Right lobe of liver (tissue), 6 donors: ENCODE measurements at regions not wholly inside any gene's neighbourhood (a gene's known extent, or its start where the extent isn't known, plus 50 kb on each side); places are given as distances from the start of the nearest gene placed in this dataset.

Experiments used
- ATAC-seq, 4 donors: fragments of 200-7000 bp; cut with Tn5 transposase; one replicate each; pipeline ENCODE4 v1.9.1; 2020; ENCODE audit warnings: mild to moderate bottlenecking in 4 of 4, moderate library complexity in 4 of 4
- DNase-seq, 3 donors: peaks; one replicate each; pipeline ENCODE4 v3.0.0-alpha.2; 2020
- H3K27ac ChIP-seq, 3 donors: fragments of 200-600 bp; one replicate each; pipeline ENCODE4 v1.8.0; 2022
- H3K27me3 ChIP-seq, 2 donors: fragments of 200-600 bp; one replicate each; pipeline ENCODE4 v1.8.0; 2022
- H3K36me3 ChIP-seq, 4 donors: fragments of 200-600 bp; sonication (generic) in 1 of 4; one replicate each; pipeline versions ENCODE4 v1.5.1 to v1.8.0; 2017 to 2022; ENCODE audit warnings: control low read depth in 1 of 4
- H3K4me1 ChIP-seq, 4 donors: fragments of 200-600 bp; sonication (generic) in 1 of 4; one replicate each; pipeline versions ENCODE4 v1.5.1 to v1.8.0; 2017 to 2022; ENCODE audit warnings: control low read depth in 1 of 4
- H3K4me3 ChIP-seq, 3 donors: fragments of 200-600 bp; one replicate each; pipeline ENCODE4 v1.8.0; 2022
- H3K9me3 ChIP-seq, 4 donors: fragments of 200-600 bp; sonication (generic) in 1 of 4; one replicate each; pipeline versions ENCODE4 v1.5.1 to v1.8.0; 2017 to 2022; ENCODE audit warnings: control low read depth in 1 of 4
- POLR2A ChIP-seq: fragments of 450-650 bp; IDR thresholded peaks from one replicate; pipeline ENCODE4 v1.6.1; 2017; ENCODE audit warnings: antibody characterized with exemption, mild to moderate bottlenecking
- WGBS: methylation state at CpG from one replicate; pipeline ENCODE4 v1.1.6; 2018; ENCODE audit warnings: low coverage, low lambda C conversion rate; ENCODE audit not compliant: insufficient coverage; ENCODE audit errors: missing lambda C conversion rate; 5-methylcytosine and 5-hydroxymethylcytosine counted together
- intact Hi-C, 2 donors: fragments of 100-400 bp; cut with DNase I; formaldehyde crosslinking; loops; one replicate each; pipeline versions ENCODE4 v1.11.2 to v1.14.1; 2022
- TF ChIP-seq, protein P1 (sequence below), 4 donors: fragments of 200-600 bp in 3 of 4; fragments of 450-650 bp in 1 of 4; IDR thresholded peaks; one replicate each; pipeline versions ENCODE4 v1.5.1 to v1.8.0; 2016 to 2022; ENCODE audit warnings: antibody characterized with exemption in 4 of 4, mild to moderate bottlenecking in 2 of 4
- donor health status: DM: no; HTN: yes; CAD: no.
- donor health status: DM: no; HTN: no; CAD: no.
- donor health status: DM: no; HTN: no; CAD: no.
- donor health status: DM: no; HTN: yes; CAD: no.
- donor health status: DM: no; HTN: yes; CAD: no.

DNA sequence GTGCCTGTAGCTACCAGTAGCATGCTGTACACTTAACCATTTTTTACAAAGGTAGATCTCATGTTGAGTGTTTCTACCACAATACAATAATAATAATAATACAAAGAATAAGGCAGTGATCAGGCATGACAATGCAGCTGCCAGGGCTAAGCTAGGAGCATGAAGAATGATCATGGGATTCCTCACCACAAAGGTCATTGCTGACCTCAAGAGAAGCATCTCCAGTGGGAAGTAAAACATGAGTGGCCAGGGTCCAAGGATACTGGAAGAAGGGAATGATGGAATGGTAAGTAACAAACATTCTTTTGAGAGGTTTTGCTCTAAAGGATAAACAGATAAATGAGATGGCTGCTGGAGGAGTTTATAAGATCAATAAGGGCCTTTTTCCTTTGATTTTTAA, 591.1 kb downstream of the TNS3 start:
- intact Hi-C loops: no loop called here

DNA sequence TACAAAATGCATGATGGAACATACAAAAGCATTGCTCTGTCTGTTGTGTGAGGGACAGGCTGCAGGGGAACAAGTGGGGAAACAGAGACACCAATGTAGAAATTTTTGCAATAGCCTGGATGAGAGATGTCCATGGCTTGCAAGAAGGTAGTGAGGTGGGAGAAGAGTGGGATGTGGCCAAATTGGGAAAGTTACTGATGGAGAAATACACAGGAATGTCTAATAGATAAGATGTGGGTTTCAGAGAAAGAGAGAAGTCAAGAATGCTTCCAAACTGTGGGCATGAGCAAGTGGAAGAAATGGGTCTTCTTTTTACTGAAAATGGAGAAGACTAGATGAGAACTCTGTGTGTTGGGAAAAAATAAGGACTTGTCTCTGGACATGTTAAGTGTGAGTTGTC, 592.7 kb downstream of the TNS3 start:
- Histone ChIP-seq H3K4me3 (no peak overlapping the region), H3K27ac (no peak overlapping the region), H3K27me3 (no peaks in the 10 kb centered on the region), H3K9me3 (no peaks in the 10 kb centered on the region), H3K36me3 (no peaks in the 10 kb centered on the region), H3K4me1 (no peaks in the 10 kb centered on the region)
- ATAC-seq (no peak), DNase-seq (no peak)
- intact Hi-C loops: no loop called here
- TF ChIP-seq, protein P1, sequence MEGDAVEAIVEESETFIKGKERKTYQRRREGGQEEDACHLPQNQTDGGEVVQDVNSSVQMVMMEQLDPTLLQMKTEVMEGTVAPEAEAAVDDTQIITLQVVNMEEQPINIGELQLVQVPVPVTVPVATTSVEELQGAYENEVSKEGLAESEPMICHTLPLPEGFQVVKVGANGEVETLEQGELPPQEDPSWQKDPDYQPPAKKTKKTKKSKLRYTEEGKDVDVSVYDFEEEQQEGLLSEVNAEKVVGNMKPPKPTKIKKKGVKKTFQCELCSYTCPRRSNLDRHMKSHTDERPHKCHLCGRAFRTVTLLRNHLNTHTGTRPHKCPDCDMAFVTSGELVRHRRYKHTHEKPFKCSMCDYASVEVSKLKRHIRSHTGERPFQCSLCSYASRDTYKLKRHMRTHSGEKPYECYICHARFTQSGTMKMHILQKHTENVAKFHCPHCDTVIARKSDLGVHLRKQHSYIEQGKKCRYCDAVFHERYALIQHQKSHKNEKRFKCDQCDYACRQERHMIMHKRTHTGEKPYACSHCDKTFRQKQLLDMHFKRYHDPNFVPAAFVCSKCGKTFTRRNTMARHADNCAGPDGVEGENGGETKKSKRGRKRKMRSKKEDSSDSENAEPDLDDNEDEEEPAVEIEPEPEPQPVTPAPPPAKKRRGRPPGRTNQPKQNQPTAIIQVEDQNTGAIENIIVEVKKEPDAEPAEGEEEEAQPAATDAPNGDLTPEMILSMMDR (IDR thresholded peaks at IDR 0.05): no peak
- TF ChIP-seq POLR2A: no peak

More for the DNA sequence above, 591.1 kb downstream of the TNS3 start:
- Histone ChIP-seq H3K36me3 (no peaks in the 10 kb centered on the region), H3K4me1 (no peaks in the 10 kb centered on the region), H3K4me3 (no peak overlapping the region), H3K27ac (no peak overlapping the region), H3K9me3 (no peaks in the 10 kb centered on the region), H3K27me3 (no peaks in the 10 kb centered on the region)
- DNase-seq (no peak), ATAC-seq (no peak)
- TF ChIP-seq, protein P1 (IDR thresholded peaks at IDR 0.05): no peak
- TF ChIP-seq POLR2A: no peak

- Histone ChIP-seq H3K4me1 (no peaks in the 10 kb centered on the region), H3K9me3 (no peaks in the 10 kb centered on the region), H3K27ac (no peak overlapping the region), H3K4me3 (no peak overlapping the region), H3K36me3 (no peaks in the 10 kb centered on the region), H3K27me3 (no peaks in the 10 kb centered on the region)
- ATAC-seq (no peak), DNase-seq (no peak)
- intact Hi-C loops: no loop called here
- no peak for TF ChIP-seq POLR2A
- TF ChIP-seq, protein P1 (IDR thresholded peaks at IDR 0.05): no peak
- 86% methylated on average over 8 of the region's 8 CpGs for WGBS
Observed at GRCh38 chr7:46982928-46983327, 599.0 kb downstream of the TNS3 start.

DNA sequence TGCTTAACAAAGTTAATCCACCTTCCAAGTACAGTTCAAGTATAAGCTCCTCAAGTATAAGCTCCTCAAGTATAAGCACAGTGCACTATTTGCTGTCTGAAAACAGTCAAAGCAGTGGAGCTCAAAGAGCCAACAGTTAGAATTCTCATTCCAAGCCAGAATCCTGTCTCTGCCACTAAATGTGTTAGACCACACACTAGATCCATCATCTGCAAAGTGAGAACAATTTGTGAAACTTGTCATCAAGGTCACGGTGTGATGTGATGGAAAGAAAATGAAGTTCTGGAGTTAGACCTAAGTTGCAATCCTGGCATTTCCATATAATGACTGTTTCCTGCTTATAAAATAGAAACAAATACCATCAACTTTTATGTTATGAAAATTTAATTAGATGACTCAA, 602.5 kb downstream of the TNS3 start:
- Histone ChIP-seq H3K27ac (no peak overlapping the region), H3K9me3 (no peaks in the 10 kb centered on the region), H3K27me3 (no peaks in the 10 kb centered on the region), H3K4me3 (no peak overlapping the region), H3K36me3 (no peaks in the 10 kb centered on the region), H3K4me1 (no peaks in the 10 kb centered on the region)
- ATAC-seq (no peak), DNase-seq (no peak)
- WGBS: 100% methylated on average over 1 of the region's 1 CpG
- TF ChIP-seq, protein P1 (IDR thresholded peaks at IDR 0.05): no peak
- no peak for TF ChIP-seq POLR2A
- intact Hi-C loops: no loop called here

DNA sequence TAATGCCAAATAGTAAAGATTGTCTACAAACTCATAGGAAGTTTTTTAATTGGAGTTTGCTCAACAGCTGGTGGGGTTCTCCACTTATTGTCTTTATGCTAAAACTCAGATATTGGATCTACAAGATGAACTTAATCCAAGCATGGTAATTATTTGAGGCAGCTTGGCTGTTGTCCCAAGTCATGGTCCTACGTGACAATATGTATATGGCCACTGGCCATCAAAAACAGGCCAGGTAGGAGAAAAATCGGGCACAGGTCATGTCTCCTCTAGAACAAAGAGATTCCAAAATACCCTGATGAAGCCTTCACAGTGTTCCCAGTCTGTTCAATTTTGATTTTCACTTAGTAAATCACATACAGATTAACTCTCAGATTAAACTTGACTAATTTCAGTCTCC, 606.4 kb downstream of the TNS3 start:
- Histone ChIP-seq H3K27ac (no peak overlapping the region), H3K4me1 (no peaks in the 10 kb centered on the region), H3K9me3 (no peaks in the 10 kb centered on the region), H3K36me3 (no peaks in the 10 kb centered on the region), H3K4me3 (no peak overlapping the region), H3K27me3 (no peaks in the 10 kb centered on the region)
- DNase-seq (no peak), ATAC-seq (no peak)
- intact Hi-C loops: no loop called here
- TF ChIP-seq POLR2A: no peak
- 83% methylated on average over 2 of the region's 2 CpGs for WGBS
